Cardiac fibroblast (primary cell): ENCODE measurements at regions not wholly inside any gene's neighbourhood (a gene's known extent, or its start where the extent isn't known, plus 50 kb on each side); places are given as distances from the start of the nearest gene placed in this dataset.

Experiments
- DNase-seq, 2 donors: peaks; one replicate each; pipeline versions ENCODE4 v3.0.0 to v3.0.0-alpha.2; 2010; ENCODE audit warnings: low read depth in 2 of 2
- H3K4me3 ChIP-seq, 2 donors: replicated peaks in 1 of 2; 1 replicate in 1 of 2; 2 replicates in 1 of 2; pipeline ENCODE4 v1.5.1; 2011; ENCODE audit warnings: low read depth in 2 of 2, low read length in 2 of 2, mild to moderate bottlenecking in 2 of 2, moderate library complexity in 1 of 2
- CTCF ChIP-seq: IDR thresholded peaks from one replicate; pipeline ENCODE4 v1.5.1; 2011; ENCODE audit warnings: low read depth, mild to moderate bottlenecking, low read length, inconsistent platforms

GRCh38 chr22:48144318-48144717 lies 1381.9 kb downstream of the TBC1D22A start:
- no peak for TF ChIP-seq CTCF
- DNase-seq: no peak
- no peak overlapping the region for H3K4me3 ChIP-seq

- TF ChIP-seq CTCF: no peak
- no peak for DNase-seq
- no peak overlapping the region for H3K4me3 ChIP-seq
Observed at GRCh38 chr22:48143856-48144255, 1381.4 kb downstream of the TBC1D22A start.

- no peak for TF ChIP-seq CTCF
Observed at GRCh38 chr22:48142388-48142787, 1379.9 kb downstream of the TBC1D22A start.

GRCh38 chr22:48141301-48141700 lies 1378.9 kb downstream of the TBC1D22A start:
- H3K4me3 ChIP-seq: no peak overlapping the region
- DNase-seq: no peak
- no peak for TF ChIP-seq CTCF

More at GRCh38 chr22:48142388-48142787, 1379.9 kb downstream of the TBC1D22A start:
- no peak for DNase-seq
- H3K4me3 ChIP-seq: no peak overlapping the region

- no peak for TF ChIP-seq CTCF
- H3K4me3 ChIP-seq: no peak overlapping the region
- no peak for DNase-seq
Observed at GRCh38 chr22:48140261-48140813, 1377.9 kb downstream of the TBC1D22A start.

GRCh38 chr22:48139776-48140175 lies 1377.3 kb downstream of the TBC1D22A start:
- no peak for DNase-seq
- TF ChIP-seq CTCF: no peak
- no peak overlapping the region for H3K4me3 ChIP-seq

- no peak overlapping the region for H3K4me3 ChIP-seq
- no peak for DNase-seq
- TF ChIP-seq CTCF: no peak
Observed at GRCh38 chr22:48138855-48139254, 1376.4 kb downstream of the TBC1D22A start.
